ENCODE measurements at regions not wholly inside any gene's neighbourhood (a gene's known extent, or its start where the extent isn't known, plus 50 kb on each side); places are given as distances from the start of the nearest gene placed in this dataset.

GRCh38 chr5:126027149-126027548 is 396.1 kb upstream of the GRAMD2B start:
- TF ChIP-seq CTCF (IDR thresholded peaks at IDR 0.05), result no peak
- no peak for TF ChIP-seq EP300 (IDR thresholded peaks at IDR 0.05)

Measured in tibial nerve (tissue), 4 donors.